ENCODE measurements at regions not wholly inside any gene's neighbourhood (a gene's known extent, or its start where the extent isn't known, plus 50 kb on each side); places are given as distances from the start of the nearest gene placed in this dataset.

DNA sequence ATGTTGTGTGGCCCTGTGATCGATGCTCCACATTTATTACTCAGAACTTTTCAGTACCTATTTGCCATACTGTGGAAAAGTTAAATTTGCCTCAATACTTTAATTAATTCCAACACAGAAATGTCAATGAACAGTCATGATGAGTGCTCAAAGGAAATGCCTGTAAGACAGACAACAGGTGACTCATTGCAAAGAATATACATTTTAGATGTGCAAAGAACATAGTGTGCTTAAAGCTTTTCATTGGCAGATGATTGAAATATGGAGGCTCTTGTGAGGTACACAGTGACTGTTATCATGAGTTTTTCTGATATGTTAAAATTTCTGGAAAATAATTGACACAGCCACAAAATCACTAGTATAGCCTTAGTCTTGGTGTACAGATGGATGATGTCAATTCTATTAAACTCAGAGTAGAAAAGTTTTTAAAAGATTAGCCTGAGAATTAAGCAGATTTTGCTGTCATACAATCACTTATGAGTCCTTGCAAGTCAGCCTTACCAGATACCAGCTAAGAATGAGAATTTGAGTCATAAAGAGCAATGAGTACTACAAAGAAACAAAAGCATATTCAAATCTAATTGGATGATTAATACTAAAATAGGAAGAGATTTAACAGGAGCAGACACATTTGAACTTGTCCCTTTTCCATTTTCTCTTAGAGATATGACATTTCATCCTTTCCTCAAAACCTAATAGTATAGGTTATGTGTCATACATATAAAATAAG, 544.1 kb downstream of the KCNH5 start:
- TF ChIP-seq CTCF (IDR thresholded peaks at IDR 0.05; ENCODE audit: poor library complexity) (no peak), EZH2phosphoT487 (IDR thresholded peaks at IDR 0.05; ENCODE audit: low read depth, severe bottlenecking, unreplicated experiment) (no peak)

Data from hepatocyte (in vitro differentiated cells).